ENCODE measurements at regions not wholly inside any gene's neighbourhood (a gene's known extent, or its start where the extent isn't known, plus 50 kb on each side); places are given as distances from the start of the nearest gene placed in this dataset.

GRCh38 chr16:35741546-35741945, 2282.1 kb downstream of the TP53TG3F start:
- H3K9ac ChIP-seq (ENCODE audit: low read length) = no peak overlapping the region
- intact Hi-C loops (cut with micrococcal nuclease) = no loop called here
- no peak overlapping the region for H3K4me3 ChIP-seq (replicated peaks in 1 of 2; ENCODE audit: low read depth in 1 of 2, low read length in 2 of 2)
- ATAC-seq = no peak
- H3K36me3 ChIP-seq (ENCODE audit: control insufficient read depth in 1 of 2, insufficient read depth in 2 of 2, low read length in 2 of 2) = no peaks in the 10 kb centered on the region
- no peaks in the 10 kb centered on the region for H3K27me3 ChIP-seq (ENCODE audit: insufficient read depth, low read length)
- DNase-seq (ENCODE audit: low read depth, low spot score) = no peak
- no peak for TF ChIP-seq ELF1 (IDR thresholded peaks at IDR 0.05; ENCODE audit: borderline replicate concordance, low read depth)
- TF ChIP-seq SP1 (IDR thresholded peaks at IDR 0.05; ENCODE audit: low read depth) = no peak
- no peak for TF ChIP-seq CEBPB (IDR thresholded peaks at IDR 0.05; ENCODE audit: low read depth)
- no peak for TF ChIP-seq SRF (IDR thresholded peaks at IDR 0.05; ENCODE audit: low read depth)
- TF ChIP-seq ATF3 (IDR thresholded peaks at IDR 0.05) = no peak
- TF ChIP-seq RAD21 (IDR thresholded peaks at IDR 0.05; ENCODE audit: low read depth) = no peak
- no peak for TF ChIP-seq POLR2A (IDR thresholded peaks at IDR 0.05; ENCODE audit: borderline replicate concordance, extremely low read depth, insufficient read depth, insufficient read length)
- no peak for TF ChIP-seq REST (IDR thresholded peaks at IDR 0.05; ENCODE audit: low read depth)
- TF ChIP-seq FOSL1 (IDR thresholded peaks at IDR 0.05; ENCODE audit: low read depth) = no peak
- ChIA-PET RAD21 (ENCODE audit: low non-redundant PET in 1 of 2, low total read pairs in 2 of 2, uncharacterized antibody in 2 of 2, unreplicated experiment in 2 of 2) (no interaction called here), CTCF (no interaction called here), POLR2A (no interaction called here)
- H4K20me1 ChIP-seq (ENCODE audit: insufficient read depth) = no peaks in the 10 kb centered on the region
- H3K4me1 ChIP-seq (ENCODE audit: control insufficient read depth in 1 of 2, insufficient read depth in 2 of 2, low read length in 2 of 2) = peaks cover 2 to 23% of the 10 kb centered on the region in 2 experiments; a peak in 2 of 4 replicates
- no TSS peak for BruUV-seq (replicated peaks)
- no peak overlapping the region for H2AFZ ChIP-seq (ENCODE audit: low read depth, low read length, poor library complexity, severe bottlenecking)
- H3K27ac ChIP-seq (ENCODE audit: low read depth, low read length) = no peak overlapping the region
- no peaks in the 10 kb centered on the region for H3K79me2 ChIP-seq (ENCODE audit: insufficient read depth, low read length)
- no peak overlapping the region for H3K4me2 ChIP-seq (ENCODE audit: low read length)
- H3K9me2 ChIP-seq (ENCODE audit: insufficient read depth) = no peaks in the 10 kb centered on the region
- H3K9me3 ChIP-seq (ENCODE audit: control insufficient read depth in 1 of 2, insufficient read depth in 1 of 2, low read depth in 1 of 2, low read length in 2 of 2) = no peaks in the 10 kb centered on the region

Data from HCT116 (cell line).